NCI-H446 treated with DMSO at 0.1 percent for 48 hours (cell line): ENCODE measurements at regions not wholly inside any gene's neighbourhood (a gene's known extent, or its start where the extent isn't known, plus 50 kb on each side); places are given as distances from the start of the nearest gene placed in this dataset.
"Not testable (repeated sequence)": the region's sequence is repeated elsewhere in the genome, so short reads cannot be mapped to it uniquely, and the experiment has no call there.

Source experiments
- DNase-seq: peaks from one replicate; lab custom pipeline; 2025; lab: John Stamatoyannopoulos, UW

GRCh38 chr3:26964836-26965235, 342.3 kb downstream of the LRRC3B start:
- no peak for DNase-seq

- DNase-seq: no peak
Measured at GRCh38 chr3:26967501-26967900, 344.9 kb downstream of the LRRC3B start.

- no peak for DNase-seq
Measured at GRCh38 chr3:26984416-26985390, 362.1 kb downstream of the LRRC3B start.

- no peak for DNase-seq
Measured at GRCh38 chr3:26989037-26989436, 366.5 kb downstream of the LRRC3B start.

- no peak for DNase-seq
Measured at GRCh38 chr3:26997226-26997625, 372.0 kb downstream of the NEK10 start.

GRCh38 chr3:27010834-27011233, 358.3 kb downstream of the NEK10 start:
- no peak for DNase-seq

GRCh38 chr3:27022096-27022761, 347.0 kb downstream of the NEK10 start:
- no peak for DNase-seq

GRCh38 chr3:27024493-27024892, 344.7 kb downstream of the NEK10 start:
- DNase-seq: no peak

GRCh38 chr3:27025718-27026117, 343.5 kb downstream of the NEK10 start:
- DNase-seq: peak; percentile 15

GRCh38 chr3:27031476-27031875, 337.7 kb downstream of the NEK10 start:
- no peak for DNase-seq

- no peak for DNase-seq
Measured at GRCh38 chr3:27034255-27034654, 334.9 kb downstream of the NEK10 start.

GRCh38 chr3:27040674-27041073, 328.5 kb downstream of the NEK10 start:
- DNase-seq: no peak

- not testable (repeated sequence) for DNase-seq
Measured at GRCh38 chr3:27042541-27042940, 326.6 kb downstream of the NEK10 start.

GRCh38 chr3:27043328-27043955, 325.7 kb downstream of the NEK10 start:
- DNase-seq: no peak

- no peak for DNase-seq
Measured at GRCh38 chr3:27044931-27045481, 324.2 kb downstream of the NEK10 start.

GRCh38 chr3:27046351-27046750, 322.8 kb downstream of the NEK10 start:
- DNase-seq: no peak

GRCh38 chr3:27049792-27050191, 319.4 kb downstream of the NEK10 start:
- DNase-seq: no peak

- not testable (repeated sequence) for DNase-seq
Measured at GRCh38 chr3:27051527-27051926, 317.7 kb downstream of the NEK10 start.

- no peak for DNase-seq
Measured at GRCh38 chr3:27056326-27056725, 312.9 kb downstream of the NEK10 start.

GRCh38 chr3:27059489-27059888, 309.7 kb downstream of the NEK10 start:
- DNase-seq: no peak
